Liver (tissue), 8 donors: ENCODE measurements at regions not wholly inside any gene's neighbourhood (a gene's known extent, or its start where the extent isn't known, plus 50 kb on each side); places are given as distances from the start of the nearest gene placed in this dataset.

Experiments used
- DNase-seq: peaks from one replicate; pipeline ENCODE4 v3.0.0-alpha.2; 2017; ENCODE audit warnings: low spot score
- H3K27ac ChIP-seq, 2 donors: one replicate each; pipeline ENCODE4 v1.7.0; 2013; ENCODE audit warnings: inconsistent platforms in 2 of 2, low read length in 2 of 2, control low read depth in 1 of 2, low read depth in 1 of 2, mild to moderate bottlenecking in 1 of 2
- H3K27me3 ChIP-seq, 4 donors: one replicate each; pipeline versions ENCODE4 v1.6.1 to v1.7.0; 2013; ENCODE audit warnings: low read length in 3 of 4, inconsistent platforms in 1 of 4, mild to moderate bottlenecking in 1 of 4, moderate library complexity in 1 of 4; ENCODE audit not compliant: control insufficient read depth in 4 of 4, insufficient read depth in 4 of 4
- H3K36me3 ChIP-seq, 4 donors: one replicate each; pipeline versions ENCODE4 v1.6.1 to v1.7.0; 2013; ENCODE audit warnings: low read length in 3 of 4, mild to moderate bottlenecking in 3 of 4, low read depth in 1 of 4, moderate library complexity in 1 of 4; ENCODE audit not compliant: control insufficient read depth in 4 of 4, insufficient read depth in 3 of 4
- H3K4me1 ChIP-seq, 4 donors: one replicate each; pipeline versions ENCODE4 v1.6.1 to v1.7.0; 2013; ENCODE audit warnings: low read length in 3 of 4, mild to moderate bottlenecking in 3 of 4, moderate library complexity in 1 of 4; ENCODE audit not compliant: control insufficient read depth in 4 of 4, insufficient read depth in 4 of 4
- H3K4me3 ChIP-seq, 3 donors: one replicate each; pipeline versions ENCODE4 v1.6.1 to v1.7.0; 2013; ENCODE audit warnings: low read length in 3 of 3, control low read depth in 1 of 3, low read depth in 1 of 3, mild to moderate bottlenecking in 1 of 3
- H3K9ac ChIP-seq, 2 donors: one replicate each; pipeline ENCODE4 v1.7.0; 2013; ENCODE audit warnings: low read length in 2 of 2, mild to moderate bottlenecking in 2 of 2, moderate library complexity in 2 of 2, control low read depth in 1 of 2, low read depth in 1 of 2
- H3K9me3 ChIP-seq, 4 donors: one replicate each; pipeline versions ENCODE4 v1.6.1 to v1.7.0; 2013; ENCODE audit warnings: low read length in 3 of 4; ENCODE audit not compliant: control insufficient read depth in 4 of 4
- ATF3 ChIP-seq: IDR thresholded peaks from 2 replicates; pipeline ENCODE4 v1.6.1; 2016; ENCODE audit warnings: antibody characterized with exemption
- CTCF ChIP-seq: fragments of 150-350 bp; IDR thresholded peaks from 2 replicates; pipeline ENCODE4 v1.5.1; 2017; ENCODE audit warnings: improper control_type of control experiment, low read depth, low read length; ENCODE audit not compliant: missing input control
- EGR1 ChIP-seq, 2 donors: IDR thresholded peaks; 2 replicates each; pipeline ENCODE4 v1.6.1; 2016 to 2018; ENCODE audit warnings: antibody characterized with exemption in 2 of 2, low read depth in 2 of 2
- FOXA1 ChIP-seq: IDR thresholded peaks from 2 replicates; pipeline ENCODE4 v1.6.1; 2016; ENCODE audit warnings: antibody characterized with exemption
- FOXA2 ChIP-seq: IDR thresholded peaks from 2 replicates; pipeline ENCODE4 v1.6.1; 2016; ENCODE audit warnings: antibody characterized with exemption
- GABPA ChIP-seq, 2 donors: IDR thresholded peaks in 1 of 2; conservative IDR thresholded peaks in 1 of 2; 2 replicates each; pipeline ENCODE4 v1.6.1; 2016; ENCODE audit warnings: antibody characterized with exemption in 2 of 2, mild to moderate bottlenecking in 1 of 2, moderate library complexity in 1 of 2
- HNF4A ChIP-seq, 2 donors: conservative IDR thresholded peaks; 2 replicates each; pipeline ENCODE4 v1.6.1; 2016; ENCODE audit warnings: antibody characterized with exemption in 2 of 2, mild to moderate bottlenecking in 2 of 2
- HNF4G ChIP-seq: IDR thresholded peaks from 2 replicates; pipeline ENCODE4 v1.6.1; 2016; ENCODE audit warnings: antibody characterized with exemption
- JUND ChIP-seq, 2 donors: IDR thresholded peaks; 2 replicates each; pipeline ENCODE4 v1.6.1; 2016; ENCODE audit warnings: antibody characterized with exemption in 2 of 2
- MAX ChIP-seq: IDR thresholded peaks from 2 replicates; pipeline ENCODE4 v1.6.1; 2016; ENCODE audit warnings: antibody characterized with exemption
- NR2F2 ChIP-seq: IDR thresholded peaks from 2 replicates; pipeline ENCODE4 v1.6.1; 2016; ENCODE audit warnings: antibody characterized with exemption
- RAD21 ChIP-seq, 2 donors: IDR thresholded peaks; 2 replicates each; pipeline ENCODE4 v1.6.1; 2016; ENCODE audit warnings: antibody characterized with exemption in 2 of 2, mild to moderate bottlenecking in 2 of 2
- REST ChIP-seq: IDR thresholded peaks from 2 replicates; pipeline ENCODE4 v1.6.1; 2016; ENCODE audit warnings: antibody characterized with exemption, mild to moderate bottlenecking
- RXRA ChIP-seq, 2 donors: IDR thresholded peaks; 2 replicates each; pipeline ENCODE4 v1.6.1; 2017 to 2018; ENCODE audit warnings: antibody characterized with exemption in 2 of 2, mild to moderate bottlenecking in 1 of 2
- SP1 ChIP-seq: IDR thresholded peaks from 2 replicates; pipeline ENCODE4 v1.6.1; 2018; ENCODE audit warnings: antibody characterized with exemption, mild to moderate bottlenecking
- TAF1 ChIP-seq: conservative IDR thresholded peaks from 2 replicates; pipeline ENCODE4 v1.6.1; 2016; ENCODE audit warnings: antibody characterized with exemption, mild to moderate bottlenecking
- YY1 ChIP-seq: IDR thresholded peaks from 2 replicates; pipeline ENCODE4 v1.6.1; 2016; ENCODE audit warnings: antibody characterized with exemption, mild to moderate bottlenecking
- whole genome bisulfite sequencing: extraction: QIAGEN DNeasy Blood & Tissue Kit; methylation state at CpG from one replicate; pipeline ENCODE4 v1.1.7; 2013; 5-methylcytosine and 5-hydroxymethylcytosine counted together
- TF ChIP-seq, protein P1 (sequence below): IDR thresholded peaks from 2 replicates; pipeline ENCODE4 v1.6.1; 2016; ENCODE audit warnings: antibody characterized with exemption
- donor health status: healthy.
- donor health status: healthy.
- donor health status: healthy.
- donor health status: healthy.
- donor health status: healthy.

- Histone ChIP-seq H3K36me3 (no peaks in the 10 kb centered on the region), H3K9ac (no peak overlapping the region), H3K27me3 (no peaks in the 10 kb centered on the region), H3K27ac (no peak overlapping the region), H3K9me3 (no peaks in the 10 kb centered on the region), H3K4me1 (no peaks in the 10 kb centered on the region), H3K4me3 (no peak overlapping the region)
- DNase-seq = no peak
- no peak for TF ChIP-seq HNF4A (conservative IDR thresholded peaks at IDR 0.05)
- no peak for TF ChIP-seq HNF4G
- no peak for TF ChIP-seq FOXA1
- TF ChIP-seq, protein P1, sequence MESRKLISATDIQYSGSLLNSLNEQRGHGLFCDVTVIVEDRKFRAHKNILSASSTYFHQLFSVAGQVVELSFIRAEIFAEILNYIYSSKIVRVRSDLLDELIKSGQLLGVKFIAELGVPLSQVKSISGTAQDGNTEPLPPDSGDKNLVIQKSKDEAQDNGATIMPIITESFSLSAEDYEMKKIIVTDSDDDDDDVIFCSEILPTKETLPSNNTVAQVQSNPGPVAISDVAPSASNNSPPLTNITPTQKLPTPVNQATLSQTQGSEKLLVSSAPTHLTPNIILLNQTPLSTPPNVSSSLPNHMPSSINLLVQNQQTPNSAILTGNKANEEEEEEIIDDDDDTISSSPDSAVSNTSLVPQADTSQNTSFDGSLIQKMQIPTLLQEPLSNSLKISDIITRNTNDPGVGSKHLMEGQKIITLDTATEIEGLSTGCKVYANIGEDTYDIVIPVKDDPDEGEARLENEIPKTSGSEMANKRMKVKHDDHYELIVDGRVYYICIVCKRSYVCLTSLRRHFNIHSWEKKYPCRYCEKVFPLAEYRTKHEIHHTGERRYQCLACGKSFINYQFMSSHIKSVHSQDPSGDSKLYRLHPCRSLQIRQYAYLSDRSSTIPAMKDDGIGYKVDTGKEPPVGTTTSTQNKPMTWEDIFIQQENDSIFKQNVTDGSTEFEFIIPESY = no peak
- no peak for TF ChIP-seq FOXA2
- TF ChIP-seq RAD21 (IDR thresholded peaks at IDR 0.05) = no peak
- TF ChIP-seq REST = no peak
- no peak for TF ChIP-seq ATF3
- TF ChIP-seq JUND (IDR thresholded peaks at IDR 0.05) = no peak
- TF ChIP-seq RXRA (IDR thresholded peaks at IDR 0.05) = no peak
- TF ChIP-seq GABPA (IDR thresholded peaks at IDR 0.05 in 1 of 2, conservative IDR thresholded peaks at IDR 0.05 in 1 of 2) = no peak
- TF ChIP-seq NR2F2 = no peak
- TF ChIP-seq MAX = no peak
- no peak for TF ChIP-seq TAF1
- TF ChIP-seq YY1 = no peak
- no peak for TF ChIP-seq SP1
These were observed 469.0 kb upstream of the STEAP1 start for GRCh38 chr7:89685287-89685686.

DNA sequence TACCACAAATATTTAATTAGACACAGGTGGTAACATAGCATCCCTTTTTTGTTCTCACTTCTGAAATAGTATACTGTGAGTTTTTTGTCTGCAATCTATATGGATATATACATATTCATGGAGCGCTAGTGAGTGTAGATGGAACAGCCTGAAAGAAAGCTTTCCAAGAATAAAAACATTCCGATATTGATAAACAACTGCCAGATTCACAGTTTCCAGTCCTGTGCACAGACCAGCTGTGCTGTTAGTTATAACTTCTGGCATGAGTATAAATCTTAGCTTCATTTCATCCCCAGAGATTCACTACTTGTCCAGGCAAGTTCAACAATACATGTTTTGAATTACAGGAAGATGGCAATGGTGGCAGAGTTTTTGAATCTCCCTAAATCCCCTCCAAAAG lies 467.1 kb upstream of the STEAP1 start:
- WGBS = 87% methylated on average over 2 of the region's 2 CpGs
- DNase-seq = no peak
- TF ChIP-seq JUND (IDR thresholded peaks at IDR 0.05) = no peak
- TF ChIP-seq, protein P1 = no peak
- TF ChIP-seq SP1 = no peak
- no peak for TF ChIP-seq REST
- TF ChIP-seq HNF4A (conservative IDR thresholded peaks at IDR 0.05) = no peak
- no peak for TF ChIP-seq CTCF
- TF ChIP-seq RXRA (IDR thresholded peaks at IDR 0.05) = no peak
- TF ChIP-seq EGR1 (IDR thresholded peaks at IDR 0.05; ENCODE audit: low read depth in 2 of 2) = no peak
- no peak for TF ChIP-seq HNF4G
- no peak for TF ChIP-seq MAX
- no peak for TF ChIP-seq RAD21 (IDR thresholded peaks at IDR 0.05)
- no peak for TF ChIP-seq ATF3
- no peak for TF ChIP-seq NR2F2
- no peak for TF ChIP-seq FOXA1
- TF ChIP-seq TAF1 = no peak

More for the DNA sequence above, 467.1 kb upstream of the STEAP1 start:
- no peaks in the 10 kb centered on the region for H3K9me3 ChIP-seq
- no peaks in the 10 kb centered on the region for H3K36me3 ChIP-seq
- no peaks in the 10 kb centered on the region for H3K27me3 ChIP-seq
- H3K4me3 ChIP-seq = no peak overlapping the region
- H3K4me1 ChIP-seq = no peaks in the 10 kb centered on the region
- H3K27ac ChIP-seq = no peak overlapping the region
- no peak overlapping the region for H3K9ac ChIP-seq
